ENCODE measurements at regions not wholly inside any gene's neighbourhood (a gene's known extent, or its start where the extent isn't known, plus 50 kb on each side); places are given as distances from the start of the nearest gene placed in this dataset.
"Not testable (repeated sequence)": the region's sequence is repeated elsewhere in the genome, so short reads cannot be mapped to it uniquely, and the experiment has no call there.

- DNase-seq (ENCODE audit: low read depth): no peak
Measured at GRCh38 chr7:113389112-113389646, 270.8 kb upstream of the SMIM30 start.

DNA sequence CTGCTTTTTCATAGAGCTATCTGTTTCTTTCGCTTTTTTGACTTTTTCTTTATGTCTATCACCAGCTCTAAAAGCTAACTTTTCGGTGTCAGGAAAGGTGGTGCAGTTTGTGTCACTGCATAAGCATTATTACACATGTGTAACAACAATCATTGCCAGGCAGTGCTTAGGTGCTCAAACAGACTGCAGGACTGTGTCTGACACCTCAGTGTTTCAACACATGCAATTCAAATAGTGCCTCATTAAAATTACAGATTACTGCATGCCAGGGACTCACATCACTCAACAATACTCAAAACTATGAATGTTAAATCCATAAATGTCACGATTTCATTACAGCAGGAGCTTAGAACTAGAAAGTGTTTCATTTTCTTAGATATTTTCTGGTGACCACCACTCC, 265.3 kb upstream of the SMIM30 start:
- no peak for DNase-seq (ENCODE audit: low read depth)

- DNase-seq (ENCODE audit: low read depth): no peak
Measured at GRCh38 chr7:113379746-113380145, 261.4 kb upstream of the SMIM30 start.

GRCh38 chr7:113374955-113375354, 256.6 kb upstream of the SMIM30 start:
- DNase-seq (ENCODE audit: low read depth): no peak

DNA sequence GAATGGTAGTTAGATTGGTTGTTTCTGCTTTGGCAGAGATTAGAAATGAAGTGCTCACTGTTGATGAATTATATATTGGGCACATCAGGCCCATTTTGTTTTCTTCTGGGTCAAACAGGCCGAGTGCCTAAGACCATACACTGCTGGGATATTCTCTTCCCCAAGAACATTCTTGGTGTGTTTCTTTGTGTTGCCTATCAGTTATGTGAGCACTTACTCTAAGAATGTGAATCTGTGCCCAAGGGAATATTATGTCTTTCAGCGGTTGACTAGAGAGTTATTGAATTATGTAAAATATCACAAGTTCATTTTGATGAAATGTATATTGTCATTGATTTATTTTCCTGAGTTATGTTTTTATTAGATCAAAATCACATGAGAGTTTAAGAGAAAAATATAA, 255.5 kb upstream of the SMIM30 start:
- no peak for DNase-seq (ENCODE audit: low read depth)

GRCh38 chr7:113371416-113372043, 253.2 kb upstream of the SMIM30 start:
- peak; percentile 2 for DNase-seq (ENCODE audit: low read depth)

DNA sequence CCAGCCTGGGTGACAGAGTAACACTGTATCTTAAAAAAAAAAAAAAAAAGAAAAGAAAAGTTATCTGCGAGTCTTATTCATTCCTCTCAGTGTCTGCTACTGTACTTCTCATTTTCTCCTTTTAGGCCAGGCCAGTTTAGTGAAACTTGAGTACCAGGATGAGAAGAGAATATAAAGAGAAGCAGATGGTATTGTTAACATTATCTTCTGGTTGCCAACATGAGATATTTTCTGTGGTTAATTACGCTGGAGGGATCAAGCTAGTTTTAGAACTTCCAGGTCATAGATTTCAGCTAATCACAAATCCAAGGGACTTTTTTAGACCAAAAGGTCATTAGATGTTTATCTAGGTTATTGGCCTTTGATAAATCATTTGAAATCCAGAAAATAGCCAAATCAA, 252.6 kb upstream of the SMIM30 start:
- DNase-seq (ENCODE audit: low read depth): peak; percentile 1

DNA sequence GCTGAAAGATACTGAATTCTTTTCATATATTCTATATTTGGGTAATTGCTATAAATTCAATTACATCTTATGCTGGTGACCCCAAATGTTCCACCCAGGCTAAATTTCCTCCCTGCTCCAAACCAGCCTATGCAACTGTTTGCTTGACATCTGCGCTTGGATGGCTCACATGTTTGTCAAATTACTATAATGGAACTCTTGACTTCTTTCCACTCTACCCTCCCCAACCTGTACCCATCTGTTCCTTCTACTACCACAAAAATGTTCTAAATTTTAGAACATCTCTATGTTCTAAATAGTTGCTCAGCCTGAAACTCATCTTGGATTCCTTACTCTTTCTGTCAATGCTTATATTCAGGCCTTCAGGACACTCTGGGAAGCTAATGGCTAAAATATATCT, 249.9 kb upstream of the SMIM30 start:
- DNase-seq (ENCODE audit: low read depth): no peak

DNA sequence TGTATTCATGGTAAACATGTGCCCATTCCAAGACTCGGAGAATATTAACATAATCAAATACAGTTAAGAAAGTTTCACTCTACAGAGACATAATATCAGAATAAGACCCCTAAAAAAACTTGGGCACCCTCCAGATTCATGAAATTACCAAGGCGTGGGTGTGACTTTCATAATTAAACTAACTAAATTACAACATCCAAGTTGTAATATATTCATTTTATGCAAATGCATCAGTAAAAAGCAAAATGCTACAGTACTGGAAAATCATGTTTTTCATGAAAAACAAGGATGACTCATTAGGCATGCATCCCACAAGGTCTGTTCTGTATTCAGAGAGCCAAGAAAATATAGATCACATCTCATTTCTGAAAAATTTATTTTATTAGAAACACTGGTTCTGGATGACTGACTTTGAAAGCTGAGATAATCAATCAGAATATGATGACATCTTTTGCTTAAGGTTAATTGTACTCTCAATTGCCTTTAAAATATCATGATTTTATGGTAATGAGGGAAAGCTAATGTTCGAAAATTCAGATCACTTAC, 248.8 kb upstream of the SMIM30 start:
- DNase-seq (ENCODE audit: low read depth): no peak

- no peak for DNase-seq (ENCODE audit: low read depth)
Measured at GRCh38 chr7:113366122-113366521, 247.8 kb upstream of the SMIM30 start.

- no peak for DNase-seq (ENCODE audit: low read depth)
Measured at GRCh38 chr7:113349339-113349738, 231.0 kb upstream of the SMIM30 start.

DNA sequence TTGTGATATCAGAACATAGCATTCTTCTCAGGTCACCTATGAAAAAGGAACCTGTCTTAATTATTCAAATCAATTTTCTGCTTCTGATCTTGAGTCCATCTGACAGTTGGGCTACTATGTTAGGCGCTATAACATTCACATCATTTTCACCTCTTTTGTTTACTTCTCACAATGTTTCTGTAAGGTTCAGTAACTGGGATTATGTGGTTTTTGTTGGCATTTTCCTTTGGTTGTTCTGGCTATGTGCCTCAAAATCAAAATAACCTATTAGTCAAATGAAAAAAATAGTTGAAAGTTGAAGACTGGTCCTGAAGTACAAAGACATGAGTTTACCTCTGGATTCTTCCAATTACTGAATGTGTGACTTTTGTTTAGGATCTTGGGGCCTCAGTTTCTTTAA, 221.3 kb upstream of the SMIM30 start:
- no peak for DNase-seq (ENCODE audit: low read depth)

DNA sequence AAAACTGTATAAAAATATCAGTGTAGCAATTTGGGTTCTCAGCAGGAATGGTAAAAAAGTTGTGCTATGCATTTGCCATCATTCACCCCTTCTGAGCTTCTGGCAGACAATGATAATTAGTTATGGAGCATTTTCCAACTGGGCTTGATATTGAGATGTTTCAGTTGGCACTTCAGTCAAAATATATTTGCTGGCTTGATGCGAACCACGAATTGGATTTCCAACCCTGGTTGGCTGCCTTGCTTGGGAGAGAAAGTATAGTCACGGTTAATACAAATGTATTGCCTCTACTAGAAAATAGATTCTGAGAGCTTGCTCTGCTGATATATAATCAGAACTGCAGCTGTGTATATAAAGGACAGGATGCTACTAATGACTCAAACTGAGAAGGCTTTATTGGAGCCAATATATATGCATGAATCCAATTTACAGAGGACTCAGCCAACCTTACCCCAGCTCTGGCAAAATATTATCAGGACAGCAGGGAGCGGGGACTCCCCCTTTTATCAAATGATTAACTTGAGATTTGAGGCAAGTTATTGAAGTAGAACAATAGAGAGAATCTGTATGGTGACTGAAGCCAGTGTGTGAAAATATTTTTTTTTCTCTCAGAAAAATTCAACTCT, 219.8 kb upstream of the SMIM30 start:
- DNase-seq (ENCODE audit: low read depth): no peak

- DNase-seq (ENCODE audit: low read depth): not testable (repeated sequence)
Measured at GRCh38 chr7:113336838-113337237, 218.5 kb upstream of the SMIM30 start.

DNA sequence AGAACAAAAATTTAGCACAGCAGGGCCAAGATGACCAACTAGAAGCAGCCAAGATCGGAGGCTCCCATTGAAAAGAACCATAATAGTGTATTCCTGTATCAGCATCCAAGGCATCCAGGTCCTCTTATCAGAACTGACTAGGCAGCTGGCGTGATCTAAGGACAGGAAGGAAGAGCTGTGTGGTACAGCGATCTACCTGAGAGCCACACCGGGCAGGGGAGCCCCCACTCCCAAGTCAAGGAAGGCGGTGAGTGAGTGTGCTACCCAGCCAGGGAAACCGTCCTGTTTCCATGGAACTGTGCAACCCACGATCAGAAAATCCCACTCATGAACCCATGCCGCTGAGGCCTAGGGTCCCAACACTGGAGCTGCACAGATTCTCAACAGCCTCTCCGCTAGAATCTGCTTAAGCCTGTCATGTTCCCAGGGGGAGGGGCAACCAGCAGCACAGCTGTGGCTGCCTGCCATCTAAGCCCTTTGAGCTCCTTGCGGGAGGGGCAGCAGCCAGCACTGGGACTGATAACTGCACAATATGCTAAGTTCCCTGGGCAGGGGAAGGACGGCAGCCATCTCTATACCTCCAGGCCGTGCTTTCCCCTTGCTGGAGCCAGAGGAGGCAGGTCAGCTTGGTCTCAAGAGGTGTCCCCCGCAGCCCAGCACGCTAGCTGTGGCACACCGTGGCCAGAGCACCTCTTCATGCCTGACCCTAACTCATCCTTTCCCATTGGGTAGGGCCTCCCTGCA, 213.0 kb upstream of the SMIM30 start:
- no peak for DNase-seq (ENCODE audit: low read depth)

GRCh38 chr7:113321201-113321600, 202.8 kb upstream of the SMIM30 start:
- peak; percentile 56 for DNase-seq (ENCODE audit: low read depth)

DNA sequence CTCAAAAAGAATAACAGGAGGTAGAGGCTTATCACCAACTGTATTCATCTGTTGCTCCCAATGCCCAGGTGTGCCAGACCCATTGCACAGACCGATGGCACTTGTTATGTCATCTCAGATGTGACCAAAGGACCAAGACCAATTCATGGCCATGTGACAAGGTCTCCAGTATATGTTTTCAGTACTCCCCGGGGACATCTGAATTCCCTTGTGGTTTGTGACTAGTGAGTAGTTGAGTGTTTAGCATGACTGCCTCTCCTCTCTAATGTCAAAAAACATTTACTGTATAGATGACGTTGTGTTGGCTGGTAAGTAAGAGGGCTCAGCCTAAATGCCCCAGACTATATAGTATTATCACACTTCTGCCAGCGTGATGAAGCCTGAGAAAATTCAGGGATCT, 202.1 kb upstream of the SMIM30 start:
- no peak for DNase-seq (ENCODE audit: low read depth)

DNA sequence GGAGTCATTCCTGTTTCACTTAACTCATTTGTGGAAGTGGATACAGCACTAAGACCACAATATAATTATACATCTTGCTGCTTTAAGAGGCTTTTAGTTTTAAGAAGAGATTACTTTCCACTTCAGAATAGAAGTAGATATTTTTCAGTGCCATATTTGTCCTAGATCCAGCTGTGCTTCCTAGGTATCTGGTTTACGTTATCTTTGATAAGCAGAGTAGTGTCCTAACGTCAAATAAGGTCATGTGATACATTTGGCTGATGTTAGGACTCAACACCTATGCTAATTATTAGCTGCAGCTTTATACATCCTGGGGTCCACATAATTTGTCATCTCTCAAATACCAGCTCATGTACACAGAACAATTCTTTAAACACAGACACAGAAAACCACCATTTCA, 196.2 kb upstream of the SMIM30 start:
- no peak for DNase-seq (ENCODE audit: low read depth)

GRCh38 chr7:113308399-113308798, 190.0 kb upstream of the SMIM30 start:
- no peak for DNase-seq (ENCODE audit: low read depth)

DNA sequence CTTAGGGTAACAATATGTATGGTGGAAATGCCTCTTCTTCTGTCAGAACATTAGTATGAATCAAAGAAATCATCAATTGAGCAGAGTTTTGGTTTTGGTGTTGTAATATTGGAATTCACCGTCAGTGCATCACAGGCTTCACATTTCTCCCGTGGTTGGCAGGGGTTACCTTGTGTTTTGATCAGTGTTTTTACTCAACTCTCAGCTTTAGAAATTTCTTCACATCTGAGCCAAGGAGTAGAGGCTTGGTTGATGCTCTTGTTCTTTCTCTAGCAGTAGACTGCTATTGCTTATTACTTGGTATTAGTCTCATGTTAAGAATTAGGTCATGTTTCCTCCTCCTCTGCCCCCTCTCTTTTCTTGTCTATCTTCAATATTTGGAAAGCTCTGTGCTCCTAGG, 188.8 kb upstream of the SMIM30 start:
- no peak for DNase-seq (ENCODE audit: low read depth)

GRCh38 chr7:113306302-113306701, 187.9 kb upstream of the SMIM30 start:
- DNase-seq (ENCODE audit: low read depth): no peak

DNA sequence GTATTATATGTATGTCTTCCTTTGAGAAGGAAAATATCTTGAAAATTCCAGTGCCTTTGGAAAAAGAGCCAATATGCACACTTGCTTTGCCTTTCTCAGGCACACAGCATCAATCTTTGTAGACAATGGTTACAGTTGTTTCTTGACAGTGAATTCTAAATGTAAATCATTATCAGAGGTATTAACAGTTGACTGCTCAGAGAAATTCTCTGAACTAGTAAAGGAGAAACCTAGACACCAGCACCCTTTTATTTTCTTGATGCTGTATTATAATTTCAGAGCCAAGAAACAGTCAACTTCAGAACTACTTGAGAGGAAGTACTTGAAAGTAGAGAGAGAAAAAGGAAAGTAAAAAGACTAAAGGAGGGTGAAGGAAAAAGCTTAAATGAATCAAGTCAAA, 185.8 kb upstream of the SMIM30 start:
- DNase-seq (ENCODE audit: low read depth): no peak

DNA sequence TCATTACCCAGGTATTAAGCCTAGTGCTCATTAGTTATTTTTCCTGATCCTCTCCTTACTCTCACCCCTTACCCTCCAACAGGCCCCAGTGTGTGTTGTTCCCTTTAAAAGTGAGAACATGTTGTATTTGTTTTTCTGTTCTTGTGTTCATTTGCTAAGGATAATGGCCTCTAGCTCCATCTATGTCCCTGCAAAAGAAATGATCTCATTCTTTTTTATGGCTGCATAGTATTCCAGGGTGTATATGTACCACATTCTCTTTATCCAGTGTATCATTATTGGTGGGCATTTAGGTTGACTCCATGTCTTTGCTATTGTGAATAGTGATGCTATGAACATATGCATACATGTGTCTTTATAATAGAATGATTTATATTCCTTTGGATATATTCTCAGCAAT, 185.0 kb upstream of the SMIM30 start:
- DNase-seq (ENCODE audit: low read depth): not testable (repeated sequence)
